Non-pigmented ciliary epithelial cell (primary cell): ENCODE measurements at regions not wholly inside any gene's neighbourhood (a gene's known extent, or its start where the extent isn't known, plus 50 kb on each side); places are given as distances from the start of the nearest gene placed in this dataset.

Experiments used
- DNase-seq: peaks from one replicate; pipeline ENCODE4 v3.0.0-alpha.2; 2010; ENCODE audit warnings: low read depth

DNA sequence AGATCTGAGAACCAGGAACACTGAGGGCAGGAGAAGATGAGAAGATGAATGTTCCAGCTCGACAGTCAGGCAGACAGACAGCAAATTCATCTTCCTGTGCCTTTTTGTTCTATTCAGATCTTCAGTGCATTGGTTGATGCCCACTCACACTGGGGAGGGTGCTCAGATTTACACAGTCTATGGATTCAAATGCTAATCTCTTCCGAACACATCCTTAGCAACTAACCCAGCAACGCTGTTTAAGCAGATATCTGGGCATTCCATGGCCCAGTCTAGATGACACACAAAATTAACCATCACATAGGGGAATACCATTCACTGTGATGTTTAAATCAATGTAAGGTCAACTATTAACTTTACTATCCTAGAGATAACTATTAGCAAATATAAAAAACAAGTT, 571.9 kb downstream of the NYAP2 start:
- no peak for DNase-seq

DNA sequence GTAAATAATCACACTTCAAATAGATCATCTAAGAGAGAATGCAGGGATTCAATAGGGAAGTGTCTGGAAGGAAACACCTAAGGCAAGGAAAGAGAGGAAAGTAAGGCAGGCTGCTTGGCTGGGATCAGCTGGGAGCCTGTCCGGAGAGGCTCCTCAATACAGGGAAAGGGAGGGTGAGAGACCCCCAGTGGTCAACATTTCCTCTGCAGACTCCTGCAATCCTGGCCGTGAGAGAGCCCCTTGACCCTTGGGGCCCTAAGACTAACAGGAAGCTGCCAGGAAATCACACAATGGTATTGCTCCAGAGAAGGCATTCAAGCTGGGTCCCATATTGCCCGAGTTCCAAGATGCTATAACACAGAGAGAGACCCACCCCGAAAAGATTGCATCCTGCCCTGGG, 549.4 kb downstream of the NYAP2 start:
- DNase-seq, result no peak

- no peak for DNase-seq
These were observed 539.5 kb downstream of the NYAP2 start for GRCh38 chr2:225938991-225939390.

GRCh38 chr2:225937625-225938187, 538.2 kb downstream of the NYAP2 start:
- DNase-seq, result no peak

- no peak for DNase-seq
These were observed 533.4 kb downstream of the NYAP2 start for GRCh38 chr2:225932811-225933413.

DNA sequence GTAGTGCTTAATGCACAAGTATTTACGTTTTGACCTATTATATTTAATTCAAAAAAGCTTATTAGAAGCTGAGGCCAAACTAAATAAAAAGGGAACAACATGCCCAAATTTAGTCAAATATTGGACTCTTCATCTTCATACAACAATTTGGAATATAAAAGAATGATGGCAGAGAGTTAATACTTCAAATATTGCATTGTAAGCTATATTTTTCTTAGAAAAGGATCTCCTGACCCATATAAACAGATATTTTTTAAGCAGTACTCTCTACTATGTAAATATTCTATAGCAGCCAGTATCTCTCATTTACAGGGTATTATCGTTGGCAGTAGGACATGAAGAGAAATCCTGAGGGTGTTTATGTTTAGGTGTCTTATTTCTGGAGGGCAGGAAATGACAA, 531.2 kb downstream of the NYAP2 start:
- no peak for DNase-seq

GRCh38 chr2:225920621-225921220, 521.2 kb downstream of the NYAP2 start:
- DNase-seq, result no peak

GRCh38 chr2:225916692-225917091, 517.2 kb downstream of the NYAP2 start:
- no peak for DNase-seq

DNA sequence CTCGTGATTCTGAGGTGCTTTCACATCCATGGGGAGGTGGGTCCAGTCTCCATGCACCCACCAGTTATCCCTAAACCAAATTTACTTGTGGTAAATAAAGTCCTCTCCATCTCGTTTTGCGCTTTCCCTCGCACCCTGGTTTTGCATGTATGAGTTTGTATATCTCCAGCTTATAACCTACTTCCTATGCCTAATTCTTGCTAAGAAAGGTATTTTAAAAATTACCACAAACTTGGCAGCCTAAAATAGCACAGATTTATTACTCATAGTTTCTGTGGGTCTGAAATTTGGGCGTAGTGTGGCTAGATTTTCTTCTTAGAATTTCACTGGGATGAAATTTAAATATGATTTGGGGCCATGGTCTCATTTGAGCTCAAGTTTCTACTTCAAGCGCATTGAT, 511.5 kb downstream of the NYAP2 start:
- DNase-seq, result no peak

DNA sequence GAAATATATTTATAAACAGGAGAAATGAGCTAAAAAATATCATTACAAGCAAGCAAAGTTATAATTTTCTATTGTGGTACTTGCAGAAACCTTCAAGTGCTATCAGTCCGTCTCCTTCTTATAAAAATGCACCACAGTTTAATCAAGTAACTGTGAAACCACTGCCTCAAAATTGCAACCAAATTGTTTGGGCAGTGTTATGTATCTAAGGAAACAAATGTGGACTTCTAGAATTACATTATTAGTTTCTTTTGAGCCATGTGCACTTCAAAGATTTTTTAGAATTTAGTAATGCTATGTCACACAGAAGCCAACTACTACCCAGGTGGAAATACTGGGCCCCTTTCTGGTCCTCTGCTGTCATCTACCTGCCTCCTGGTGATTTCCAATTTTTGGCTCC, 495.6 kb downstream of the NYAP2 start:
- DNase-seq, result no peak

DNA sequence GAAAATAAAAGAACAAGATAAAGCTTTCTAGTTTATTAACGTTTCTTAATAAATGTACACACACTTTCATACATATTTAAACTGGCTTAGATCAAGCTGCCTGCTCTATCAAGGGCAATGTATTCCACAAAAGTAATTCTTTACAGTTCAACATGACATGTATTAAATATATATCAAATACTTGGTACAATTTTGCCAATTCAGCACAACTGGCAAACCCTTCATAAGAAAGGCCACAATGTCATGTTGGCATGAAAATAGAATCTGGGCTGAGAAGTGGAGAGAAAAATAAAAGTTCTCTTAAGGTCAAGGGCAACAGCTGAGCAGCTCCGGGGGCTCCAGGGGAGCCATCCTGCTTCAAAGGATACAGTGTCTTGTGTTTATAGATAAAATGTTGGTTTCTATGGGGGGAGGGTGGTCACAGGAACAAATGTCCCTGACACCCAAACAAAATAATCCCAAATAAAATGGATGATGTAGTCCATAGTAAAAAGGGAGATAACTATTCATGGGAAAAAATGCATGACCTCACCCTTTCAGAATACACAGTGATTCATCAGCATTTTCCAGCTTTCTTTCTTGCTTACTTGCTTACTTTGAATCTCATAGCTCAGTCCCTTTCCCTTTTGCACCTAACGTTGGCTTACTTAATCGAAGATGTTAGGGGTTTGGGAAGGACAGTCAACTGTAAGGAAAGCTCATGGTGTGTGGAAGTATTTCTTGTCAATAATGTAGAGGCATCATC, 494.9 kb downstream of the NYAP2 start:
- peak; percentile 24 for DNase-seq

- no peak for DNase-seq
These were observed 493.6 kb downstream of the NYAP2 start for GRCh38 chr2:225893151-225893550.

GRCh38 chr2:225891771-225892170, 492.3 kb downstream of the NYAP2 start:
- no peak for DNase-seq

- no peak for DNase-seq
These were observed 491.5 kb downstream of the NYAP2 start for GRCh38 chr2:225891013-225891412.

DNA sequence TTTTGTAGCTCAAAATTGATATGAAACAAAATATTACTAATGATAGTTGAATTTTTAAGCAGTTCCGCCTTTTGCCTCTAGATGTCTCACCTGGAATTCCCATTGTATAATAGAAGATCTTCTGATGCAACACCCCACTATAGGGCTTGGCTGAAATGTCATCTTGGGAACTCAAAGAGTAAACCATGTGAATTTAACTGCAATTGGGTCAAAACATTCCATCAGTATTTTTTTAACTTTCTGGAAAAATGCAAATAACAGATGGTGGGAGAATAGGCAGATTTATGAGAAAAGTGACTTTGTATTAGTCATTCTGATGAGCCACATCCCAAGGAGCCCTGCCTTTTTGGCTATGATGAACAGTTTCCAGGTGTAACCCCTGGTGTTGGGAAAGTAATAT, 489.9 kb downstream of the NYAP2 start:
- DNase-seq, result peak; percentile 54

GRCh38 chr2:225867071-225867470, 467.6 kb downstream of the NYAP2 start:
- no peak for DNase-seq

- DNase-seq, result no peak
These were observed 466.0 kb downstream of the NYAP2 start for GRCh38 chr2:225865468-225865867.

DNA sequence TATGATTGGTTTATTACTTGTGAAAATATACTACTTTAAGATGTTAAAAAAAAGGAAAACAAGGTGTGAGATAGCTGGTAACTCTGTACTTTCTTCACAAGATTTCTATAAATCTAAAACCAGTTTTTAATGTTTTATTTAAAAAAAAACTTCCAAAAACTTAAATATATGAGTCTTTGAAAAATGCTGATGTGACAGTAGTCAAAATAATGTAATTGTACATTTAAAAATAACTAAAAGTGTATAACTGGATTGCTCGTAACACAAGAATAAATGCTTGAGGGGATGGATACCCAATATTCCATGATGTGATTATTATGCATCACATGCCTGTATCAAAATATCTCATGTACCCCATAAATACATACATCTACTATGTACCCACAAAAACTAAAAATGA, 464.9 kb downstream of the NYAP2 start:
- DNase-seq, result no peak

- DNase-seq, result peak; percentile 27
These were observed 443.4 kb downstream of the NYAP2 start for GRCh38 chr2:225842939-225843338.

DNA sequence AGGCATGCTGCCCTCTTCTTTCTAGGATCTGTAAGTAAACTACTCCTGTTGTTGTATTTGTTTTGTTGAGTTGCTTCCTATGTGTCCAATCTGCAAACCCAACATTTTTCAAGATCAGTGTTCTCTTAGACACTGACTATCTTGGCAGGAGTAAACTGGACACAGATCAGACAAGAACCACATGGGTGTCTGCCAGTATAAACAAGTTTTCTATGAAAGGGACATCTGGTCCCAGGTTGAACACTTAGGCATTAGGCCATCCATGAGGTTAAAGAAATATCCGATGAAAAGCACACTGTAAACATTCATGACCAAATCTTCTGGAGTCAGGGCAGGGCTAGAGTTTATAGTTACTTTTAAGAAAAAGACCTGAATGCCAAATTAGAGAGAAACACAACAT, 441.8 kb downstream of the NYAP2 start:
- no peak for DNase-seq

DNA sequence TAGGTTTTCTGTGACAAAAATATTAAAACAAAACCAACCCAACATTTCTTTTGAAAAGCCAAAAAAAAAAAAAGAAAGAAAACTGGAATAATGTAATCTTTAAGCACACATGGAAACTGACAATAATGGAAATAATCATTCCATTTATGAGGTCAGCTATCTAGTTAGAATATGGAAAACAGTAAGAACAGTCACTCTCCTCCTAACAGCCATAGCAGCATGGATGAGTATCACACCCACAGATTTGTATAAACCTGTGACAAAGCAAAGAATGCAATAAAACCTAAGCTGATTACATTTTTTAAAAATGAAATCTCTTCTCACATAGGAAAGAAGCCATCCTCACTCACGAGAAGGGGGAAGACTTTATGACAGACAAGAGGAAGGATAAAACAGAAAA, 437.8 kb downstream of the NYAP2 start:
- no peak for DNase-seq

DNA sequence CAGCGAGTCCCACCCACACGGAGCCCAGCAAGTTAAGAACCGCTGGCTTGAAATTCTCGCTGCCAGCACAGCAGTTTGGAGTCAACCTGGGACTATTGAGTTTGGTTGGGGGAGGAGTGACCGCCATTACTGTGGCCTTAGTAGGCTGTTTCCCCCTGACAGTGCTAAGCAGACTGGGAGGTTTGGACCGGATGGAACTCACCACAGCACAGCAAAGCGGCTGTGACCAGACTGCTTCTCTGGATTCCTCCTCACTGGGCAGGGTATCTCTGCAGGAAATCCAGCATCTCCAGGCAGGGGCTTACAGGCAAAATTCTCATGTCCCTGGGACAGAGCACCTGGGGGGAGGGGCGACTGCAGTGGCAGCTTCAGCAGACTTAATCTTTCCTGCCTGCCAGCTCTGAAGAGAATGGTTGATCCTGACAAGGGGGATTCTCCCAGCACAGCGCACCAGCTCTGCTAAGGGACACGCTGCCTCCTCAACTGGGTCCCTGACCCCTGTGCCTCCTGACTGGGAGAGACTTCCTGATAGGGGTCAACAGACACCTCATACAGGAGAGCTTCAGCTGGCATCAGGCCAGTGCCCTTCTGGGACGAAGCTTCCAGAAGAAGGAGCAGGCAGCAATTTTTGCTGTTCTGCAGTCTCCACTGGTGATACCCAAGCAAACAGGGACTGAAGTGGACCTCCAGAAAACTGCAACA, 425.4 kb downstream of the NYAP2 start:
- DNase-seq, result no peak

DNA sequence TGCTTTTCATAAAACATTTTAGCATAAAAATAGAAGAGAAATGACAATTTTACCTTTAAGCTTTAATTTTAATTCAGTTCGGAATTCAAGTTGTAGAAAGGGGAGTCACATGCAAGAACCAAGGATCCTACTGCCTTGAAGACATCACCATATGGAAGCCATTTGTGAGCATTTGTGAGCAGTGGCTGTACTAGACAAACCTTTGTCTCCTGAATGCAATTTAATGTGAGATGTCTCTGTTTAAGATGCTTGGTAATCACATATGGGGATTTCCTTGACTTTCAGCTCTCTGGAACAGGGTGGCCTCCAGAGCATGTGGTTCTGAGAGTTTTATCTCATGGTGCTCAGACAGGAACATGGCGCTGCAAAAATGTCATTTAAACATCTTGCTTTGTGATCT, 421.8 kb downstream of the NYAP2 start:
- DNase-seq, result no peak
